Tibial nerve (tissue), 3 donors: ENCODE measurements at regions not wholly inside any gene's neighbourhood (a gene's known extent, or its start where the extent isn't known, plus 50 kb on each side); places are given as distances from the start of the nearest gene placed in this dataset.

Source experiments
- CTCF ChIP-seq, 5 experiments: fragments of 200-600 bp in 3 of 5; fragments of 450-650 bp in 2 of 5; sonication (generic) in 3 of 5; IDR thresholded peaks; one replicate each; pipeline ENCODE4 v1.5.1; 2016 to 2019; ENCODE audit warnings: antibody characterized with exemption in 5 of 5, mild to moderate bottlenecking in 3 of 5, moderate library complexity in 2 of 5
- POLR2A ChIP-seq, 2 donors: fragments of 450-650 bp; IDR thresholded peaks; one replicate each; pipeline ENCODE4 v1.6.1; 2017; ENCODE audit warnings: antibody characterized with exemption in 2 of 2, mild to moderate bottlenecking in 2 of 2, moderate library complexity in 2 of 2

- TF ChIP-seq CTCF (IDR thresholded peaks at IDR 0.05) (no peak), POLR2A (IDR thresholded peaks at IDR 0.05) (no peak)
Measured at GRCh38 chr5:39815711-39816110, 390.9 kb upstream of the DAB2 start.
